Colon (tissue), 2 donors: ENCODE measurements at regions not wholly inside any gene's neighbourhood (a gene's known extent, or its start where the extent isn't known, plus 50 kb on each side); places are given as distances from the start of the nearest gene placed in this dataset.

Experiments
- FAIRE-seq: peaks from 2 replicates; lab custom pipeline; 2012; peaks lifted over from hg19 to GRCh38; lab: Jason Lieb, UNC
- donor health status: control.
- donor health status: control.

GRCh38 chr2:228329282-228329681, 147.8 kb upstream of the SPHKAP start:
- no peak for FAIRE-seq

- no peak for FAIRE-seq
Measured at GRCh38 chr2:228321015-228321414, 139.5 kb upstream of the SPHKAP start.

- no peak for FAIRE-seq
Measured at GRCh38 chr2:228318218-228318617, 136.7 kb upstream of the SPHKAP start.

GRCh38 chr2:228312172-228312571, 130.7 kb upstream of the SPHKAP start:
- no peak for FAIRE-seq

GRCh38 chr2:228303960-228304359, 122.5 kb upstream of the SPHKAP start:
- FAIRE-seq = no peak

- FAIRE-seq = no peak
Measured at GRCh38 chr2:228283491-228284171, 102.1 kb upstream of the SPHKAP start.

- FAIRE-seq = no peak
Measured at GRCh38 chr2:228282376-228282775, 100.9 kb upstream of the SPHKAP start.

- FAIRE-seq = no peak
Measured at GRCh38 chr2:228273159-228273558, 91.7 kb upstream of the SPHKAP start.

- no peak for FAIRE-seq
Measured at GRCh38 chr2:228269351-228269750, 87.9 kb upstream of the SPHKAP start.

GRCh38 chr2:228268756-228269155, 87.3 kb upstream of the SPHKAP start:
- no peak for FAIRE-seq

GRCh38 chr2:228268301-228268700, 86.8 kb upstream of the SPHKAP start:
- no peak for FAIRE-seq

GRCh38 chr2:228263156-228263555, 81.7 kb upstream of the SPHKAP start:
- no peak for FAIRE-seq

GRCh38 chr2:228261546-228261945, 80.1 kb upstream of the SPHKAP start:
- FAIRE-seq = no peak

GRCh38 chr2:228257379-228257778, 75.9 kb upstream of the SPHKAP start:
- no peak for FAIRE-seq

GRCh38 chr2:228253752-228254151, 72.3 kb upstream of the SPHKAP start:
- no peak for FAIRE-seq

- FAIRE-seq = no peak
Measured at GRCh38 chr2:228247335-228247734, 65.8 kb upstream of the SPHKAP start.

GRCh38 chr2:228245601-228246000, 64.1 kb upstream of the SPHKAP start:
- FAIRE-seq = no peak

GRCh38 chr2:228242591-228242990, 61.1 kb upstream of the SPHKAP start:
- no peak for FAIRE-seq

GRCh38 chr2:228239907-228240561, 58.5 kb upstream of the SPHKAP start:
- no peak for FAIRE-seq

GRCh38 chr2:228239207-228239906, 57.9 kb upstream of the SPHKAP start:
- no peak for FAIRE-seq
